HS-27A (cell line): ENCODE measurements at regions not wholly inside any gene's neighbourhood (a gene's known extent, or its start where the extent isn't known, plus 50 kb on each side); places are given as distances from the start of the nearest gene placed in this dataset.

Experiments used
- DNase-seq: peaks from one replicate; pipeline ENCODE4 v3.0.0-alpha.2; 2012; ENCODE audit warnings: low read depth, missing footprints

GRCh38 chr4:100722866-100723459 lies 205.1 kb upstream of the EMCN start:
- no peak for DNase-seq

GRCh38 chr4:100722133-100722532 lies 204.3 kb upstream of the EMCN start:
- DNase-seq, result no peak

- no peak for DNase-seq
These were observed 203.7 kb upstream of the EMCN start for GRCh38 chr4:100721490-100721889.

- no peak for DNase-seq
These were observed 203.3 kb upstream of the EMCN start for GRCh38 chr4:100721077-100721476.

GRCh38 chr4:100716416-100716815 lies 198.6 kb upstream of the EMCN start:
- DNase-seq, result no peak

- DNase-seq, result no peak
These were observed 191.0 kb upstream of the EMCN start for GRCh38 chr4:100708776-100709175.

GRCh38 chr4:100707786-100708185 lies 190.0 kb upstream of the EMCN start:
- DNase-seq, result no peak

- DNase-seq, result no peak
These were observed 178.7 kb upstream of the EMCN start for GRCh38 chr4:100696531-100696930.

- DNase-seq, result no peak
These were observed 178.0 kb upstream of the EMCN start for GRCh38 chr4:100695871-100696270.

- DNase-seq, result no peak
These were observed 177.3 kb upstream of the EMCN start for GRCh38 chr4:100695039-100695654.

- no peak for DNase-seq
These were observed 176.6 kb upstream of the EMCN start for GRCh38 chr4:100694467-100694866.

GRCh38 chr4:100690812-100691211 lies 173.0 kb upstream of the EMCN start:
- DNase-seq, result no peak

GRCh38 chr4:100688368-100688767 lies 170.5 kb upstream of the EMCN start:
- DNase-seq, result no peak

- no peak for DNase-seq
These were observed 164.8 kb upstream of the EMCN start for GRCh38 chr4:100682477-100683218.

GRCh38 chr4:100681289-100681688 lies 163.5 kb upstream of the EMCN start:
- no peak for DNase-seq

- no peak for DNase-seq
These were observed 162.1 kb upstream of the EMCN start for GRCh38 chr4:100679926-100680325.

GRCh38 chr4:100674976-100675375 lies 157.2 kb upstream of the EMCN start:
- no peak for DNase-seq

- DNase-seq, result no peak
These were observed 139.4 kb upstream of the EMCN start for GRCh38 chr4:100657187-100657586.

- DNase-seq, result no peak
These were observed 133.8 kb upstream of the EMCN start for GRCh38 chr4:100651499-100652175.

GRCh38 chr4:100649417-100649816 lies 131.6 kb upstream of the EMCN start:
- DNase-seq, result no peak

- DNase-seq, result no peak
These were observed 126.3 kb upstream of the EMCN start for GRCh38 chr4:100644150-100644549.

- DNase-seq, result no peak
These were observed 123.5 kb upstream of the EMCN start for GRCh38 chr4:100641336-100641735.

GRCh38 chr4:100635899-100636298 lies 118.1 kb upstream of the EMCN start:
- no peak for DNase-seq
